Right lobe of liver (tissue), 4 donors: ENCODE measurements at regions not wholly inside any gene's neighbourhood (a gene's known extent, or its start where the extent isn't known, plus 50 kb on each side); places are given as distances from the start of the nearest gene placed in this dataset.
"Not testable (repeated sequence)": the region's sequence is repeated elsewhere in the genome, so short reads cannot be mapped to it uniquely, and the experiment has no call there.

Experiments used
- CTCF ChIP-seq, 4 donors: fragments of 200-600 bp in 3 of 4; fragments of 450-650 bp in 1 of 4; IDR thresholded peaks; one replicate each; pipeline versions ENCODE4 v1.5.1 to v1.8.0; 2016 to 2022; ENCODE audit warnings: antibody characterized with exemption in 4 of 4, mild to moderate bottlenecking in 2 of 4
- POLR2A ChIP-seq: fragments of 450-650 bp; IDR thresholded peaks from one replicate; pipeline ENCODE4 v1.6.1; 2017; ENCODE audit warnings: antibody characterized with exemption, mild to moderate bottlenecking
- donor health status: DM: no; HTN: no; CAD: no.
- donor health status: DM: no; HTN: no; CAD: no.
- donor health status: DM: no; HTN: yes; CAD: no.

DNA sequence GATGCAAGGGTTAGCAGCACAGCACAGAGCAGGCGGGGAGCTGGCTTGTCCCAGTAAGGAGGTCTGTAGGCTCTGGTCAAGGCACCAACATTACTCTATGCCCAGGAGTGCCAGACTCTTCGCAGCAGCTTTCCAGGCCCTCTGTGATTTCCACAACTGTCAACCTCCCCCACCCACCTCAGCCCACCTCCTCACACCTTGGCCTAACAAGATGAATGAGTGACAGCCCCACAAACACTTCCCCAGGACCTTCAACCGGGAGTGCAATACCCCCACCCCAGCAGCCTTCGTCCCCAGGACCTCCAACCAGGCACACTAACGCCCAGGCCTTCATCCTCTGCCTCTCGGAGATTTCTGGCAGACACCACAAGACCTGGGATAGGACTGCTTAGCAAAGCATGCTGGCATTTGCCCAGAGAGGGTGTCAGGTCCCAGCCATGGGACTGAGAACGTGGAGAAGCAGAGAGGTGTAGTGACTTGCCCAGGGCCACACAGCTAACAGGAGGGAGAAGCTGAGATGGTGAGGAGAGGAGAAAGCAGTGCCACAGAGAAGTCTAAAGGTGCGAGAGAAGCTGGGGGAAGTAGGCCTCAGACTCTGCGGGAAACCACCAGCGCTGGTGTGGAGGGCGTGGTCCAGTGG, 73.4 kb downstream of the KCNJ18 start:
- not testable (repeated sequence) for TF ChIP-seq POLR2A; CTCF (IDR thresholded peaks at IDR 0.05)
